HepG2 (cell line): ENCODE measurements at regions not wholly inside any gene's neighbourhood (a gene's known extent, or its start where the extent isn't known, plus 50 kb on each side); places are given as distances from the start of the nearest gene placed in this dataset.

Experiments
- ATAC-seq: fragments of 200-7000 bp; cut with Tn5 transposase; 3 replicates; pipeline ENCODE4 v1.9.1; 2020; ENCODE audit warnings: mild to moderate bottlenecking, moderate library complexity
- BruUV-seq: library from RNA; stranded (reverse); fragments of 400-500 nt; replicated peaks from 2 replicates; lab custom pipeline; 2021; lab: Mats Ljungman, UMichigan
- CTCF ChIA-PET: fragments of 300-600 bp; formaldehyde crosslinking; extraction: SDS; loops from one replicate; lab custom pipeline; 2021; ENCODE audit warnings: low total read pairs, inconsistent platforms, low intra/inter-chr PET ratio; lab: Yijun Ruan, JAX
- POLR2A ChIA-PET: fragments of 350-600 bp; sonication (Branson Sonifier 250); formaldehyde crosslinking; loops from one replicate; lab custom pipeline; 2020; ENCODE audit warnings: antibody characterized with exemption, inconsistent platforms; lab: Yijun Ruan, JAX
- DNase-seq: peaks from one replicate; pipeline ENCODE4 v3.0.0-alpha.2; 2015; ENCODE audit warnings: low spot score
- FAIRE-seq: peaks from 3 replicates; lab custom pipeline; 2011; peaks lifted over from hg19 to GRCh38; lab: Jason Lieb, UNC
- H2AFZ ChIP-seq: one replicate; pipeline ENCODE4 v1.6.1; 2011; ENCODE audit warnings: low read length, inconsistent platforms
- H3K27ac ChIP-seq: fragments of 300-600 bp; 3 replicates; pipeline ENCODE4 v1.8.0; 2011; ENCODE audit warnings: mixed run types, mild to moderate bottlenecking, mixed read lengths, low read length, inconsistent platforms; ENCODE audit not compliant: insufficient read depth; ENCODE audit errors: extremely low read length
- H3K27me3 ChIP-seq, 2 experiments: fragments of 200-600 bp in 1 of 2; 2 replicates in 1 of 2; 3 replicates in 1 of 2; pipeline versions ENCODE4 v1.6.0 to v1.8.0; 2011; ENCODE audit warnings: low read length in 2 of 2, mild to moderate bottlenecking in 2 of 2, moderate library complexity in 2 of 2, inconsistent platforms in 1 of 2; ENCODE audit not compliant: insufficient read depth in 2 of 2, control insufficient read depth in 1 of 2
- H3K36me3 ChIP-seq, 2 experiments: fragments of 200-600 bp in 1 of 2; replicated peaks in 1 of 2; 2 replicates in 1 of 2; 3 replicates in 1 of 2; pipeline versions ENCODE4 v1.5.1 to v1.8.0; 2011; ENCODE audit warnings: low read length in 2 of 2, inconsistent platforms in 1 of 2; ENCODE audit not compliant: insufficient read depth in 2 of 2, control insufficient read depth in 1 of 2
- H3K4me1 ChIP-seq: 2 replicates; pipeline ENCODE4 v1.5.1; 2012; ENCODE audit warnings: low read length, inconsistent platforms; ENCODE audit not compliant: insufficient read depth
- H3K4me2 ChIP-seq: 2 replicates; pipeline ENCODE4 v1.6.0; 2011; ENCODE audit warnings: low read depth, low read length, inconsistent platforms
- H3K4me3 ChIP-seq, 3 experiments: fragments of 200-600 bp in 1 of 3; sonication (generic), shearing (Covaris generic) in 1 of 3; replicated peaks in 1 of 3; 2 replicates each; pipeline ENCODE4 v1.5.1; 2011 to 2016; ENCODE audit warnings: low read length in 3 of 3, inconsistent platforms in 2 of 3, low read depth in 2 of 3, mild to moderate bottlenecking in 2 of 3, control low read depth in 1 of 3, mixed read lengths in 1 of 3; ENCODE audit not compliant: insufficient read depth in 1 of 3
- H3K79me2 ChIP-seq: one replicate; pipeline ENCODE4 v1.6.1; 2011; ENCODE audit warnings: low read length, inconsistent platforms; ENCODE audit not compliant: insufficient read depth
- H3K9ac ChIP-seq: 2 replicates; pipeline ENCODE4 v1.6.0; 2011; ENCODE audit warnings: mild to moderate bottlenecking, low read depth, low read length, inconsistent platforms; ENCODE audit not compliant: insufficient read depth
- H3K9me3 ChIP-seq: 2 replicates; pipeline ENCODE4 v1.5.1; 2012; ENCODE audit warnings: mild to moderate bottlenecking, low read length
- H4K20me1 ChIP-seq: 2 replicates; pipeline ENCODE4 v1.6.0; 2011; ENCODE audit warnings: inconsistent platforms, mild to moderate bottlenecking, low read length, moderate library complexity; ENCODE audit not compliant: insufficient read depth
- AHDC1 ChIP-seq: sonication (generic); formaldehyde crosslinking; IDR thresholded peaks from 2 replicates; pipeline ENCODE4 v1.5.1; 2020; ENCODE audit warnings: mild to moderate bottlenecking, missing genetic modification reagents, borderline replicate concordance
- HHEX ChIP-seq: IDR thresholded peaks from 2 replicates; pipeline ENCODE4 v1.6.1; 2016; ENCODE audit warnings: control low read depth
- RARG ChIP-seq: sonication (generic); formaldehyde crosslinking; IDR thresholded peaks from 2 replicates; pipeline ENCODE4 v1.4.0; 2020; ENCODE audit warnings: low read depth, mild to moderate bottlenecking, missing genetic modification reagents
- RFX3 ChIP-seq: IDR thresholded peaks from 2 replicates; pipeline ENCODE4 v1.6.1; 2016; ENCODE audit warnings: missing biosample characterization, missing genetic modification reagents
- SIX4 ChIP-seq: sonication (generic); formaldehyde crosslinking; IDR thresholded peaks from 2 replicates; pipeline ENCODE4 v1.4.0; 2020; ENCODE audit warnings: missing genetic modification reagents
- SMYD3 ChIP-seq: sonication (generic); formaldehyde crosslinking; IDR thresholded peaks from 2 replicates; pipeline ENCODE4 v1.8.1; 2023; ENCODE audit warnings: mild to moderate bottlenecking, missing genetic modification reagents
- TBX2 ChIP-seq: sonication (generic); formaldehyde crosslinking; IDR thresholded peaks from 2 replicates; pipeline ENCODE4 v1.5.0; 2020; ENCODE audit warnings: missing genetic modification reagents, mild to moderate bottlenecking, borderline replicate concordance
- ZBTB1 ChIP-seq: sonication (generic); formaldehyde crosslinking; IDR thresholded peaks from 2 replicates; pipeline ENCODE4 v1.4.0; 2020; ENCODE audit warnings: missing genetic modification reagents, borderline replicate concordance
- ZNF160 ChIP-seq: sonication (generic); formaldehyde crosslinking; IDR thresholded peaks from 2 replicates; pipeline ENCODE4 v1.8.0; 2022; ENCODE audit warnings: mild to moderate bottlenecking, inconsistent platforms, missing genetic modification reagents
- ZNF280B ChIP-seq: sonication (generic); formaldehyde crosslinking; IDR thresholded peaks from 2 replicates; pipeline ENCODE4 v1.5.0; 2020; ENCODE audit warnings: missing genetic modification reagents, mild to moderate bottlenecking, borderline replicate concordance
- WGBS: methylation state at CpG from one replicate; pipeline ENCODE4 v1.1.6; 2017; ENCODE audit warnings: low lambda C conversion rate; 5-methylcytosine and 5-hydroxymethylcytosine counted together
- in situ Hi-C: cut with HindIII; loops from 2 replicates; pipeline ENCODE4 v1.10.0; 2017; ENCODE audit warnings: low pct_unique_long_range_greater_than_20kb; ENCODE audit not compliant: extremely low pct_ligation_motif_present
- intact Hi-C: fragments of 100-400 bp; cut with micrococcal nuclease; formaldehyde crosslinking; loops from one replicate; pipeline ENCODE4 v1.10.0; 2022; ENCODE audit not compliant: unreplicated experiment
- TF ChIP-seq, protein P1 (sequence below): sonication (generic); formaldehyde crosslinking; IDR thresholded peaks from 2 replicates; pipeline ENCODE4 v1.4.0; 2020; ENCODE audit warnings: mild to moderate bottlenecking, missing genetic modification reagents

DNA sequence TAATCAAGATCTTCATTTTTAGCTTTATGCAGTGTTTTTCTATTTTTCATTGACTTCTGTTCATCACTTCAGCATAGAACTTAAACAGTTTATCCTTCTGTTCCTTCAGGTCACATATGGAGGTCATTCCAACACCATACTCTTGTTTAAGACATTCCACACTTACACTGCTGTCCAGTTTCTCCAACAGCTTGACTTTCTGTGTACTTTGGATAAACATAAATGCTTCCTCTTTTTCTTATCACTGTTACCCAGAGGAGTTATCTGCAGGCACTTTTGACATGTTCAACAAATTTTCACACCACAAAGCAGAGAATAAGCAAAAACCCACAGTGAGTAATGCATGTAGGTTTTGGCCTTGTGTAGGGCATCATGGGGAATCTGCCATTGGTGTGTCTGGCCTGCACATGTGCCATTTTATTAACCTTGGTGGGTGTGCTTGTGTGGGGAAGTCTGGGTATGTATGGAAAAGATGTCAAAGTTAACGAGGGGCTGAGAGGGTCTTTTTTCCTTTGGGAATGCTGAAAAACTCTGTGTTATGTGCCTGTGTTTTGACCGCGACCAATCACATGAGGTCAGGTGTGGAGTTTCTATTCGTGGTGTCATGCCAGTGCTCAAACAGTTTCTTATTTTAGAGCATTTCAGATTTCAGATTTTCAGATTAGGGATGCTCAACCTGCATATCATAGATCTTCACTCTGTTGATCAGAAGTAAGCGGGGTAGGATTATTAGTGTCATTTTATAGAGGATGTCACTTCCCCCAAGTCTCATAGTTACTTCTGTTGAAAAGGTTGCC, 53.9 kb upstream of the ACVR1 start:
- H3K27ac ChIP-seq: no peak overlapping the region
- no TSS peak for BruUV-seq
- H3K4me2 ChIP-seq: no peak overlapping the region
- DNase-seq (no peak), FAIRE-seq (no peak), ATAC-seq (no peak)
- H3K36me3 ChIP-seq: no peaks in the 10 kb centered on the region
- H3K27me3 ChIP-seq: no peaks in the 10 kb centered on the region; a peak in 1 of 5 replicates
- POLR2A ChIA-PET: no interaction called here
- H2AFZ ChIP-seq: no peak overlapping the region
- no peak overlapping the region for H3K4me3 ChIP-seq
- in situ Hi-C loops: no loop called here
- H4K20me1 ChIP-seq: no peaks in the 10 kb centered on the region
- CTCF ChIA-PET: no interaction called here
- no peaks in the 10 kb centered on the region for H3K9me3 ChIP-seq
- H3K79me2 ChIP-seq: no peaks in the 10 kb centered on the region
- peaks cover 16% of the 10 kb centered on the region for H3K4me1 ChIP-seq
- intact Hi-C loops: no loop called here
- no peak overlapping the region for H3K9ac ChIP-seq
- WGBS: 54% methylated on average over 5 of the region's 5 CpGs
- TF ChIP-seq RFX3 (no peak), ZBTB1 (no peak), TBX2 (CRISPR knock-in tag) (no peak), ZNF160 (CRISPR knock-in tag) (no peak), RARG (CRISPR knock-in tag) (no peak), AHDC1 (CRISPR knock-in tag) (no peak), ZNF280B (no peak), SIX4 (CRISPR knock-in tag) (no peak), HHEX (CRISPR knock-in tag) (no peak), SMYD3 (CRISPR knock-in tag) (no peak)
- TF ChIP-seq, protein P1, sequence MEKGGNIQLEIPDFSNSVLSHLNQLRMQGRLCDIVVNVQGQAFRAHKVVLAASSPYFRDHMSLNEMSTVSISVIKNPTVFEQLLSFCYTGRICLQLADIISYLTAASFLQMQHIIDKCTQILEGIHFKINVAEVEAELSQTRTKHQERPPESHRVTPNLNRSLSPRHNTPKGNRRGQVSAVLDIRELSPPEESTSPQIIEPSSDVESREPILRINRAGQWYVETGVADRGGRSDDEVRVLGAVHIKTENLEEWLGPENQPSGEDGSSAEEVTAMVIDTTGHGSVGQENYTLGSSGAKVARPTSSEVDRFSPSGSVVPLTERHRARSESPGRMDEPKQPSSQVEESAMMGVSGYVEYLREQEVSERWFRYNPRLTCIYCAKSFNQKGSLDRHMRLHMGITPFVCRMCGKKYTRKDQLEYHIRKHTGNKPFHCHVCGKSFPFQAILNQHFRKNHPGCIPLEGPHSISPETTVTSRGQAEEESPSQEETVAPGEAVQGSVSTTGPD (CRISPR knock-in tag): no peak
